ENCODE measurements at regions not wholly inside any gene's neighbourhood (a gene's known extent, or its start where the extent isn't known, plus 50 kb on each side); places are given as distances from the start of the nearest gene placed in this dataset.

DNA sequence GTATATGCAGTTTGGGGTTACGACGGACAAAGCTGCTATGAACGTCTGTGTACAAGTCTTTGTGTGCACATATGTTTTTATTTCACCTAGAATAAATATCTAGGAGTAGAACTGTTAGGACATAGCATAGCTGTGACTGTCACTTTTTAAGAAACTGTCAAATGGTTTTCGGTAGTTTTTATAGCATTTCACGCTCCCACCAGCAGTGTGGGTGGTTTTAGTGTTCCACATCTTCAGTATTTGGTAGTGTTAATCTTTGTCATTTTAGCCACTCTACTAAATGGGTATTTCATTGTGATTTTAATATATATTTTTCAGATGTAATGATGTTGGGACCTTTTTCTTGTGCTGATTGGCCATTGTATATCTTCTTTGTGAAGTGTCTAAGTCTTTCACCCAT, 109.1 kb upstream of the BCAT1 start:
- no peak for DNase-seq
- Histone ChIP-seq H3K4me3 (no peak overlapping the region), H3K27me3 (no peaks in the 10 kb centered on the region), H3K36me3 (no peaks in the 10 kb centered on the region), H3K9me3 (no peaks in the 10 kb centered on the region)

GRCh38 chr12:25056486-25057130, 107.7 kb upstream of the BCAT1 start:
- DNase-seq = no peak
- no peak overlapping the region for H3K4me3 ChIP-seq
- H3K36me3 ChIP-seq = no peaks in the 10 kb centered on the region

DNA sequence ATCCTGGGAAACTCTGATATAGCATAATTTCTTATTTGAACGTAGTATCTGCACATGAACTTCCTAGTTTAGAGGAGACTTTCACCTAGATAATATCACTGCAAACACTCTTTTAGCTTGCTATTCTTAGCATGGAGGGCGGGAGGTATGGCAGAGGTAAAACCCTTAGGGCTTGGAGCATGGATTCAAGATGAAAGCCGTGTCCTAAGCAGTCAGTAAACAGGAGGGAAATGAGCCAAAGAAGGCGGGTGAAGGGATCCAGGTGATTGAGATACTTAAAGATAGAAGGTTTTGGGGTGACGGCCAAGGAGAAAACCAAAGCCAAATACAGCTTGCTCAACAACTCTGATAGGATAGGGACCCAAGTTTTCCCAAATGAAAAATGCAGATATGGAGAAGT, 107.1 kb upstream of the BCAT1 start:
- Histone ChIP-seq H3K4me3 (no peak overlapping the region), H3K27me3 (no peaks in the 10 kb centered on the region), H3K9me3 (no peaks in the 10 kb centered on the region), H3K36me3 (no peaks in the 10 kb centered on the region)
- DNase-seq = no peak

More at GRCh38 chr12:25056486-25057130, 107.7 kb upstream of the BCAT1 start:
- no peaks in the 10 kb centered on the region for H3K9me3 ChIP-seq
- no peaks in the 10 kb centered on the region for H3K27me3 ChIP-seq

- Histone ChIP-seq H3K4me3 (no peak overlapping the region), H3K36me3 (no peaks in the 10 kb centered on the region), H3K9me3 (no peaks in the 10 kb centered on the region), H3K27me3 (no peaks in the 10 kb centered on the region)
- DNase-seq = peak; percentile 62
These were observed 105.9 kb upstream of the BCAT1 start for GRCh38 chr12:25054783-25055144.

- Histone ChIP-seq H3K9me3 (peaks cover 2% of the 10 kb centered on the region; the same call in 1 of the 2 replicates), H3K27me3 (no peaks in the 10 kb centered on the region), H3K36me3 (no peaks in the 10 kb centered on the region), H3K4me3 (no peak overlapping the region)
- no peak for DNase-seq
These were observed 105.3 kb upstream of the BCAT1 start for GRCh38 chr12:25054076-25054782.

- DNase-seq = no peak
- no peaks in the 10 kb centered on the region for H3K27me3 ChIP-seq
- H3K36me3 ChIP-seq = no peaks in the 10 kb centered on the region
- H3K4me3 ChIP-seq = no peak overlapping the region
- H3K9me3 ChIP-seq = peaks cover 2% of the 10 kb centered on the region; the same call in 1 of the 2 replicates
These were observed 104.0 kb upstream of the BCAT1 start for GRCh38 chr12:25052914-25053211.

DNA sequence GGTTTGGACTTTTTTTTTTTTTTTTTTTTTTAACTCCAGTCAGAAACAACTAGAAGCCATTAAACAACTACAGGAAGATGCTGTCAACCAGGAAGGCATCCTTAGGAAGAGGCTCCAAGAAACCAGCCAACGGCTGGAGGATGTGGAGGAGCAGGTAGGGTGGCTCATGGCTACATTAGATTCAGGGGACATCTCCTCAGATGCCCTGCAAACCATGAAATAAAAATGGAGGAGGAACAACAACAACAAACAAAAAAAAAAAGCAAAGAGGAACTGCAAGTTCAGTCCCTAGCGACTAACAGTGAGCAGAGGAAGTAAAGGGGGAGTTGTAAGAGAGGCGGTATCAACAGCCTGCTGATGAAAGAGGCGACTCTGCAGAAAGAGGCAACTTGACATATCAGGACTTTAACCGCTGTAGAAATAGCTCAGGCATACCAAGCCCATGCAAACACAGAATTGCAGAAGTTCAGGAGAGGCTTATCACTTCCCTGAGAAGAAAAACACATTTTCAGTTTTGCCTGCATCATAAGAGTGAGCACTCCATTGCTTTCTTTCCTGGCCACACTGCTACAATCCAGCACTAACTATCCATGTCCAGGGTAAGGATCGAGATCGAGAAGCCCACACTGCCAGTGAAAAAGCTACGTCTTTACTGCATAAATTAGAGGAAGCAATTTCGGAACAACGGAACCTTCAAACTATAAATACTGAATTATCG, 103.5 kb upstream of the BCAT1 start:
- H3K27me3 ChIP-seq = no peaks in the 10 kb centered on the region
- peaks cover 2% of the 10 kb centered on the region for H3K9me3 ChIP-seq
- H3K36me3 ChIP-seq = no peaks in the 10 kb centered on the region
- DNase-seq = no peak
- no peak overlapping the region for H3K4me3 ChIP-seq

DNA sequence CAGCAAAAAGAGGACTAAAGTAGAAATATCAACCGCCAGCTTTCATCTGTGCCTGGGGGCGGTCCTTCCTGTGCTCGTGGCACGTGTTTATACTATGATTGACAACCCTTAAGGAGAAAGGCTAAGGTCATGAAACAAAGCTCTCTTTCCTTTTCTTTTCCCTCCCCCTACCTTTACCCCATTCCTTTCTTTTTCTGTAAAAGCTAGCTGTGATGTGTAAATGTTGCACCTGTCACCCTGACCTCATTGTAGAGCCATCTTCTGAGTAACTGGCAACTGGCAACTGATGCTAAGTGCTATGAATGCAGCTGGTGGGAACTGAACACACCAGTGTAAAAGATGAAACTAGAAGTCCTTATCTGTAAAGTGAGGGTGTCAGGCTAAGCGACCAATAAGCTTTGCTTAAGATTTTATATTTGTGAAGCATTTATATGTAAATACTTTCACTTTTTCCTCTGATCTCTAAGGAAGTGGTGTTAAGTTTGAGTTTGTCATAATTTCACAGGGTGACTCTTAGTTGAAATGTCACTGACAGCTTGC, 102.8 kb upstream of the BCAT1 start:
- Histone ChIP-seq H3K27me3 (no peaks in the 10 kb centered on the region), H3K4me3 (no peak overlapping the region), H3K9me3 (peaks cover 2% of the 10 kb centered on the region), H3K36me3 (no peaks in the 10 kb centered on the region)
- no peak for DNase-seq

GRCh38 chr12:25051171-25051570, 102.3 kb upstream of the BCAT1 start:
- Histone ChIP-seq H3K4me3 (no peak overlapping the region), H3K9me3 (peaks cover 6% of the 10 kb centered on the region), H3K27me3 (no peaks in the 10 kb centered on the region), H3K36me3 (no peaks in the 10 kb centered on the region)
- no peak for DNase-seq

DNA sequence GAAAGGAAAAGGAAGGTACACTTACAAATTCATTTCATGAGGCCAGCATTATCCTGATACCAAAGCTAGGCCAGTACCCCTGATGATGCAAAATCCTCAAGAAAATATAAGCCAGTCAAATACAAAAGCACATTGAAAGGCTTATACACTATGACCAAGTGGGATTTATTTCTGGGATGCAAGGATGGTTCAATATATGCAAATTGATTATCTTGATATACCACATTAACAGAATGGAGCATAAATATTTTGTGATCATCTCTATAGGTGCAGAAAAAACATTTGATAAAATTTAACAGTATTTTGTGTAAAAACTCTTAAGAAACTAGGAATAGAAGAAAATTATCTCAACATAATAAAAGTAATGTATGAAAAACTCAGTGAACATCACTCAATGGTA, 97.0 kb upstream of the BCAT1 start:
- H3K27me3 ChIP-seq = no peaks in the 10 kb centered on the region
- no peak overlapping the region for H3K4me3 ChIP-seq
- H3K36me3 ChIP-seq = no peaks in the 10 kb centered on the region
- no peak for DNase-seq
- peaks cover 10% of the 10 kb centered on the region for H3K9me3 ChIP-seq

GRCh38 chr12:25041006-25041741, 92.3 kb upstream of the BCAT1 start:
- H3K9me3 ChIP-seq = peaks cover 4% of the 10 kb centered on the region; the same call in 1 of the 2 replicates
- no peak overlapping the region for H3K4me3 ChIP-seq
- no peaks in the 10 kb centered on the region for H3K36me3 ChIP-seq
- 0 out of 2 replicates have a peak, but pooled peaks cover 3% of the 10 kb centered on the region for H3K27me3 ChIP-seq
- DNase-seq = peak; percentile 47

- H3K4me3 ChIP-seq = no peak overlapping the region
- no peak for DNase-seq
These were observed 91.7 kb upstream of the BCAT1 start for GRCh38 chr12:25040593-25040992.

DNA sequence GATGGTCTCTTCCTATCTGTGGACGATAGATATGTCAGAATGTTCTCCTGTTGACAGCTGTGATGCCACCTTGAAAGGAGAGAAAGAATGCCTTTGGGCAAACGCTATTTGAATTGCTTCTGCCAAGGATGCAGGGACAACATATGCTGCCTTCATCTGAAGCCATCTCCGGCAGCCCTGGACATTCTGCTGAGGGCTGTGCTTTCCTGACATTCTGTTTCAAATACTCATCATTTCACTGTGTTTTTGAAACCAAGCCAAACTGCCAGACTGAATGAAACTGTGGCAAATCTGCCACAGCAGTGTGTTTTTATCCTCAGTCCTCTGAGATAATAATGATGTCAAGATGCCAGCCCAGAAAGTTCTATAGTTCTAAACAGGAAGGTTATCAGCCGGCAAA, 85.8 kb upstream of the BCAT1 start:
- no peak overlapping the region for H3K4me3 ChIP-seq
- H3K27me3 ChIP-seq = peaks cover 10% of the 10 kb centered on the region
- H3K36me3 ChIP-seq = no peaks in the 10 kb centered on the region
- no peaks in the 10 kb centered on the region for H3K9me3 ChIP-seq
- DNase-seq = no peak

More at GRCh38 chr12:25040593-25040992, 91.7 kb upstream of the BCAT1 start:
- Histone ChIP-seq H3K9me3 (no peaks in the 10 kb centered on the region), H3K27me3 (peaks cover 7% of the 10 kb centered on the region), H3K36me3 (no peaks in the 10 kb centered on the region)

- DNase-seq = no peak
- no peaks in the 10 kb centered on the region for H3K9me3 ChIP-seq
- H3K27me3 ChIP-seq = no peaks in the 10 kb centered on the region
- no peak overlapping the region for H3K4me3 ChIP-seq
- no peaks in the 10 kb centered on the region for H3K36me3 ChIP-seq
These were observed 77.1 kb upstream of the BCAT1 start for GRCh38 chr12:25025951-25026490.

DNA sequence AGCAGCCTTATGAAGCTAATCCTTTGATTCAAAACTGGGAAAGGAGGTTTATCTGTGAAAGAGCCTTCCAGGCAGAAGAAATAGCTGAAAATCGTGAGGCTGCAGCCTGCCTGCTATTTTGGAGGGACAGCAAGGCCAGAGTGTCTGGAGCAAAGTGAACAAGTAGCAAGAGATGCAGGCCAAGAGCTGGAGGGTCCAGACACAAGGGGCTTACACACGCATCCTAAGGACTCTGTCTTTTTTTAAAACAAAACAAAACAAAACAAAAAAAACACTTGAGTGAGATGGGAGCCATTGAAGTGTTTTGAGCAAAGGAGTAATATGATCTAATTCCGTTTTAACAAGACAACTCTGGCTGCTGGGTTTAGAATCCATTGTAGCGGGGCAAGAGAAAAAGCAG, 76.4 kb upstream of the BCAT1 start:
- Histone ChIP-seq H3K4me3 (no peak overlapping the region), H3K36me3 (no peaks in the 10 kb centered on the region), H3K27me3 (no peaks in the 10 kb centered on the region), H3K9me3 (no peaks in the 10 kb centered on the region)
- DNase-seq = no peak

DNA sequence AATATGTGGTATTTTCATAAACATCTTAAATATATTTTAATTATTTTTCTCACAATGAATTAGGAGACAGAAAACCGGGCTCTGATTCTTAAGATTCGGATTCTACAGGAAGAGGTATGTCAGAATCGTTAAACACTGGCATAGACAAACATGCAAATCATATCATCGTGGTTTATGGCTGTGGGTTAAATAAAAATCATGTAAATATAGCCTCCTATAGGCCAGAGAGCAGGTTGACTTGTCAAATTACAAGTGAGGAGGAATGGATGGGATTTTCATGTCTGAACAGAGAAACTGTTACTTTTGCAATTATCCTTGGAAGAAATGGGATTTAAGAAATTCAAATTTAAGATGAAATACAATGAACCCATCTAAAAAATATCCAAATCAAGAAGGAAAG, 74.9 kb upstream of the BCAT1 start:
- DNase-seq = no peak
- Histone ChIP-seq H3K36me3 (no peaks in the 10 kb centered on the region), H3K4me3 (no peak overlapping the region), H3K9me3 (no peaks in the 10 kb centered on the region), H3K27me3 (no peaks in the 10 kb centered on the region)
